ENCODE measurements at regions not wholly inside any gene's neighbourhood (a gene's known extent, or its start where the extent isn't known, plus 50 kb on each side); places are given as distances from the start of the nearest gene placed in this dataset.

GRCh38 chr6:74100719-74101287, 404.8 kb downstream of the CD109 start:
- no peak for DNase-seq

- DNase-seq: no peak
These were observed 400.3 kb downstream of the CD109 start for GRCh38 chr6:74096329-74096728.

GRCh38 chr6:74093361-74093760, 397.4 kb downstream of the CD109 start:
- no peak for DNase-seq

GRCh38 chr6:74091794-74092157, 395.8 kb downstream of the CD109 start:
- DNase-seq: no peak

GRCh38 chr6:74091136-74091793, 395.3 kb downstream of the CD109 start:
- peak in 1 of 2 donors; percentile 19 for DNase-seq

GRCh38 chr6:74087899-74088298, 391.9 kb downstream of the CD109 start:
- no peak for DNase-seq

- no peak for DNase-seq
These were observed 379.9 kb downstream of the CD109 start for GRCh38 chr6:74075896-74076295.

- no peak for DNase-seq
These were observed 379.3 kb downstream of the CD109 start for GRCh38 chr6:74075323-74075722.

GRCh38 chr6:74074645-74075044, 378.6 kb downstream of the CD109 start:
- DNase-seq: no peak

GRCh38 chr6:74073999-74074398, 378.0 kb downstream of the CD109 start:
- DNase-seq: no peak

GRCh38 chr6:74073429-74073828, 377.4 kb downstream of the CD109 start:
- no peak for DNase-seq

- no peak for DNase-seq
These were observed 375.2 kb downstream of the CD109 start for GRCh38 chr6:74071214-74071613.

GRCh38 chr6:74070711-74071110, 374.7 kb downstream of the CD109 start:
- no peak for DNase-seq

- DNase-seq: no peak
These were observed 374.1 kb downstream of the CD109 start for GRCh38 chr6:74070091-74070490.

- DNase-seq: no peak
These were observed 373.1 kb downstream of the CD109 start for GRCh38 chr6:74069089-74069581.

GRCh38 chr6:74066168-74066871, 370.3 kb downstream of the CD109 start:
- DNase-seq: no peak

GRCh38 chr6:74065705-74066104, 369.7 kb downstream of the CD109 start:
- DNase-seq: no peak

GRCh38 chr6:74063391-74063790, 367.4 kb downstream of the CD109 start:
- DNase-seq: no peak

- DNase-seq: no peak
These were observed 365.2 kb downstream of the CD109 start for GRCh38 chr6:74061201-74061600.

- no peak for DNase-seq
These were observed 364.4 kb downstream of the CD109 start for GRCh38 chr6:74060354-74060753.

GRCh38 chr6:74058606-74059005, 362.6 kb downstream of the CD109 start:
- DNase-seq: no peak

GRCh38 chr6:74057326-74057725, 361.3 kb downstream of the CD109 start:
- no peak for DNase-seq

- no peak for DNase-seq
These were observed 358.2 kb downstream of the CD109 start for GRCh38 chr6:74054190-74054589.

Measured in right lung (tissue), 2 donors.